BE2C (cell line): ENCODE measurements at regions not wholly inside any gene's neighbourhood (a gene's known extent, or its start where the extent isn't known, plus 50 kb on each side); places are given as distances from the start of the nearest gene placed in this dataset.

Source experiments
- DNase-seq: peaks from one replicate; pipeline ENCODE4 v3.0.0-alpha.2; 2020
- H3K27me3 ChIP-seq: fragments of 250-450 bp; sonication (Bioruptor Pico); 2 replicates; pipeline ENCODE4 v1.5.1; 2020; ENCODE audit warnings: mild to moderate bottlenecking
- H3K36me3 ChIP-seq: fragments of 250-450 bp; sonication (Bioruptor Pico); 2 replicates; pipeline ENCODE4 v1.5.1; 2020; ENCODE audit warnings: mild to moderate bottlenecking
- H3K4me1 ChIP-seq: fragments of 250-450 bp; sonication (Bioruptor Pico); 2 replicates; pipeline ENCODE4 v1.5.1; 2020
- H3K4me3 ChIP-seq: 2 replicates; pipeline ENCODE4 v1.5.1; 2011; ENCODE audit warnings: low read depth, low read length
- H3K9me3 ChIP-seq: fragments of 250-450 bp; sonication (Bioruptor Pico); 2 replicates; pipeline ENCODE4 v1.5.1; 2020
- CTCF ChIP-seq: IDR thresholded peaks from 2 replicates; pipeline ENCODE4 v1.5.1; 2012; ENCODE audit warnings: mild to moderate bottlenecking, low read depth, low read length

- H3K4me1 ChIP-seq: no peaks in the 10 kb centered on the region
- no peak for DNase-seq
- H3K4me3 ChIP-seq: no peak overlapping the region
- H3K36me3 ChIP-seq: no peaks in the 10 kb centered on the region
- H3K27me3 ChIP-seq: no peaks in the 10 kb centered on the region
- TF ChIP-seq CTCF: no peak
- H3K9me3 ChIP-seq: no peaks in the 10 kb centered on the region
These were observed 159.5 kb downstream of the HNMT start for GRCh38 chr2:138123741-138124140.

- no peak for TF ChIP-seq CTCF
- Histone ChIP-seq H3K27me3 (no peaks in the 10 kb centered on the region), H3K36me3 (no peaks in the 10 kb centered on the region), H3K4me1 (no peaks in the 10 kb centered on the region), H3K9me3 (no peaks in the 10 kb centered on the region), H3K4me3 (no peak overlapping the region)
- no peak for DNase-seq
These were observed 160.2 kb downstream of the HNMT start for GRCh38 chr2:138124521-138124920.

- H3K4me1 ChIP-seq: no peaks in the 10 kb centered on the region
- no peak overlapping the region for H3K4me3 ChIP-seq
- H3K36me3 ChIP-seq: no peaks in the 10 kb centered on the region
- TF ChIP-seq CTCF: no peak
- no peaks in the 10 kb centered on the region for H3K9me3 ChIP-seq
- DNase-seq: no peak
- no peaks in the 10 kb centered on the region for H3K27me3 ChIP-seq
These were observed 161.3 kb downstream of the HNMT start for GRCh38 chr2:138125306-138126288.

GRCh38 chr2:138132108-138132507, 167.8 kb downstream of the HNMT start:
- TF ChIP-seq CTCF: no peak

GRCh38 chr2:138137949-138138348, 173.7 kb downstream of the HNMT start:
- Histone ChIP-seq H3K4me3 (no peak overlapping the region), H3K9me3 (no peaks in the 10 kb centered on the region), H3K4me1 (no peaks in the 10 kb centered on the region), H3K36me3 (no peaks in the 10 kb centered on the region), H3K27me3 (no peaks in the 10 kb centered on the region)
- DNase-seq: no peak
- TF ChIP-seq CTCF: no peak

More at GRCh38 chr2:138132108-138132507, 167.8 kb downstream of the HNMT start:
- Histone ChIP-seq H3K4me1 (no peaks in the 10 kb centered on the region), H3K36me3 (no peaks in the 10 kb centered on the region), H3K4me3 (no peak overlapping the region), H3K27me3 (no peaks in the 10 kb centered on the region), H3K9me3 (no peaks in the 10 kb centered on the region)
- DNase-seq: no peak

- no peak for DNase-seq
- Histone ChIP-seq H3K9me3 (no peaks in the 10 kb centered on the region), H3K27me3 (no peaks in the 10 kb centered on the region), H3K36me3 (no peaks in the 10 kb centered on the region), H3K4me3 (no peak overlapping the region), H3K4me1 (no peaks in the 10 kb centered on the region)
- no peak for TF ChIP-seq CTCF
These were observed 183.5 kb downstream of the HNMT start for GRCh38 chr2:138147796-138148195.
